ENCODE measurements at regions not wholly inside any gene's neighbourhood (a gene's known extent, or its start where the extent isn't known, plus 50 kb on each side); places are given as distances from the start of the nearest gene placed in this dataset.

DNA sequence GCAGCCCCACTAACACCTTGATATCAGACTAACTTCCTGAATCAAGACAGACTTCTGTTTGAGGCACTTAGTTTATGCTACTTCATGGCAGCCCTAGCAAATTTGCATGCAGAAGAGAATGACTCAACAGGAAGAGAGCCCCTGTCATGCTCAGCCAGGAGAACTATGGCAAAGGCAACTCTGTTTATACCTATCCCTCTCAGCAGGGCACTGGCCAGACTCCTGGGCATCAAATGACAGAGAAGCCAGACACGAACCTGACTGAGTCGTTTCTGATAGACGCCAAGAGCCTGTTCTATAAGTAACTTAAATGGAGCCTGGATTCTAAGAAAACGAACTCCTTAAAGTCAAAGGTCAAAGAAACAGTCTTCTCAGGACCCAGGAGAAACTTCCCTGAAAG is 50.9 kb upstream of the UNC5B start:
- Histone ChIP-seq H3K4me2 (replicated peaks; ENCODE audit: low read depth, low read length, poor library complexity, severe bottlenecking) (no peak overlapping the region), H3K27me3 (replicated peaks in 1 of 4; ENCODE audit: control extremely low read depth in 1 of 4, control insufficient read depth in 3 of 4, insufficient read depth in 4 of 4, low read length in 3 of 4) (no peaks in the 10 kb centered on the region), H3K9me3 (ENCODE audit: control extremely low read depth in 1 of 3, control insufficient read depth in 2 of 3, insufficient read depth in 1 of 3, low read length in 2 of 3) (no peaks in the 10 kb centered on the region), H3K9ac (ENCODE audit: low read length) (no peak overlapping the region), H3K79me2 (ENCODE audit: control insufficient read depth, insufficient read depth, low read length) (no peaks in the 10 kb centered on the region), H3K36me3 (replicated peaks in 1 of 2; ENCODE audit: control extremely low read depth in 1 of 2, control insufficient read depth in 1 of 2, extremely low read depth in 1 of 2, insufficient read depth in 2 of 2, low read length in 1 of 2) (no peaks in the 10 kb centered on the region), H2AFZ (ENCODE audit: insufficient read depth, low read depth, low read length, poor library complexity, severe bottlenecking) (no peak overlapping the region), H4K20me1 (ENCODE audit: control insufficient read depth, insufficient read depth, low read length, poor library complexity, severe bottlenecking) (no peaks in the 10 kb centered on the region), H3K27ac (ENCODE audit: low read length in 2 of 2) (no peak overlapping the region), H3K4me1 (ENCODE audit: control insufficient read depth in 2 of 2, insufficient read depth in 2 of 2, low read length in 2 of 2) (no peaks in the 10 kb centered on the region), H3K4me3 (ENCODE audit: control extremely low read depth in 1 of 5, extremely low read depth in 1 of 5, insufficient read depth in 1 of 5, low read depth in 2 of 5, low read length in 4 of 5) (no peak overlapping the region)
- no peaks in the 10 kb centered on the region for H3K4me1 Mint-ChIP-seq
- H3K4me3 Mint-ChIP-seq = no peak overlapping the region
- DNase-seq = no peak
- H3K9me3 Mint-ChIP-seq (ENCODE audit: insufficient read depth) = no peaks in the 10 kb centered on the region
- TF ChIP-seq EZH2 (IDR thresholded peaks at IDR 0.05; ENCODE audit: borderline replicate concordance, insufficient read depth, low read depth, low read length, poor library complexity, severe bottlenecking) = no peak
- TF ChIP-seq, protein P1, sequence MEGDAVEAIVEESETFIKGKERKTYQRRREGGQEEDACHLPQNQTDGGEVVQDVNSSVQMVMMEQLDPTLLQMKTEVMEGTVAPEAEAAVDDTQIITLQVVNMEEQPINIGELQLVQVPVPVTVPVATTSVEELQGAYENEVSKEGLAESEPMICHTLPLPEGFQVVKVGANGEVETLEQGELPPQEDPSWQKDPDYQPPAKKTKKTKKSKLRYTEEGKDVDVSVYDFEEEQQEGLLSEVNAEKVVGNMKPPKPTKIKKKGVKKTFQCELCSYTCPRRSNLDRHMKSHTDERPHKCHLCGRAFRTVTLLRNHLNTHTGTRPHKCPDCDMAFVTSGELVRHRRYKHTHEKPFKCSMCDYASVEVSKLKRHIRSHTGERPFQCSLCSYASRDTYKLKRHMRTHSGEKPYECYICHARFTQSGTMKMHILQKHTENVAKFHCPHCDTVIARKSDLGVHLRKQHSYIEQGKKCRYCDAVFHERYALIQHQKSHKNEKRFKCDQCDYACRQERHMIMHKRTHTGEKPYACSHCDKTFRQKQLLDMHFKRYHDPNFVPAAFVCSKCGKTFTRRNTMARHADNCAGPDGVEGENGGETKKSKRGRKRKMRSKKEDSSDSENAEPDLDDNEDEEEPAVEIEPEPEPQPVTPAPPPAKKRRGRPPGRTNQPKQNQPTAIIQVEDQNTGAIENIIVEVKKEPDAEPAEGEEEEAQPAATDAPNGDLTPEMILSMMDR (IDR thresholded peaks at IDR 0.05) = no peak
- no peak for ATAC-seq (ENCODE audit: low read depth)
- H3K27me3 Mint-ChIP-seq = peaks cover 6% of the 10 kb centered on the region
- ChIA-PET CTCF (no interaction called here), POLR2A (no interaction called here)
- H3K27ac Mint-ChIP-seq = no peak overlapping the region
- intact Hi-C loops (cut with micrococcal nuclease) = no loop called here
- WGBS (ENCODE audit: insufficient coverage) = 60% methylated on average over 2 of the region's 4 CpGs
